ENCODE measurements at regions not wholly inside any gene's neighbourhood (a gene's known extent, or its start where the extent isn't known, plus 50 kb on each side); places are given as distances from the start of the nearest gene placed in this dataset.

DNA sequence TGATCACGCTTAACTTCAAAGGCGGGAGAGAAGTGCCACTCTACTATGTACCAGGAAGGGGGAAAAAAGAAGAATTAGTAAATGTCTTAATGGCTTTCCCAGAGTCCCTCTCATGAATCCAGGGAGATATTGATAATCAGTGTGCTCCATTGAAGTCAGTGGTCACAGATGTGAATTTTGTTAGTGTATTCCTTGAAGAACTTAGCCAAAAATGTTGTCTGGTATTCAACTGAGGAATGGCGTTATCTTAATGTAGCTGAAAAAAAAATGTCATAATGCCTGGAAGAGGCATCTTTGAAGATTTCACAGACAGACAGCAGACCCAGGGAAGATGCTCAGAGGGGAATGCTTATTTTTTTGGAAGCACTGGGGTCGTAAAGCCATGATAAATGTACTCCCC lies 250.4 kb downstream of the WDR11 start:
- no peaks in the 10 kb centered on the region for H3K9me2 ChIP-seq
- no peaks in the 10 kb centered on the region for H3K9me3 ChIP-seq
- ChIA-PET POLR2A (no interaction called here), CTCF (interaction anchor here (2.2 kb wide), 1 partner anchor 13 kb away, joined by 6 read pairs; no protein-coding TSS in a partner anchor)
- no peak overlapping the region for H3K4me2 ChIP-seq
- H3K27me3 ChIP-seq (ENCODE audit: insufficient read depth) = no peaks in the 10 kb centered on the region
- no peak for DNase-seq
- no peaks in the 10 kb centered on the region for H3F3A ChIP-seq (replicated peaks; ENCODE audit: insufficient read depth)
- H3K4me3 ChIP-seq (ENCODE audit: low read depth in 2 of 2, low read length in 1 of 2) = no peak overlapping the region
- TF ChIP-seq JUND (IDR thresholded peaks at IDR 0.05) = no peak
- no peak for TF ChIP-seq SIN3A (IDR thresholded peaks at IDR 0.05; ENCODE audit: borderline replicate concordance, low read depth, low read length)
- TF ChIP-seq GATA2 (CRISPR knock-in tag; IDR thresholded peaks at IDR 0.05) = no peak
- TF ChIP-seq RAD21 (IDR thresholded peaks at IDR 0.05; ENCODE audit: low read length) = no peak
- TF ChIP-seq, protein P1, sequence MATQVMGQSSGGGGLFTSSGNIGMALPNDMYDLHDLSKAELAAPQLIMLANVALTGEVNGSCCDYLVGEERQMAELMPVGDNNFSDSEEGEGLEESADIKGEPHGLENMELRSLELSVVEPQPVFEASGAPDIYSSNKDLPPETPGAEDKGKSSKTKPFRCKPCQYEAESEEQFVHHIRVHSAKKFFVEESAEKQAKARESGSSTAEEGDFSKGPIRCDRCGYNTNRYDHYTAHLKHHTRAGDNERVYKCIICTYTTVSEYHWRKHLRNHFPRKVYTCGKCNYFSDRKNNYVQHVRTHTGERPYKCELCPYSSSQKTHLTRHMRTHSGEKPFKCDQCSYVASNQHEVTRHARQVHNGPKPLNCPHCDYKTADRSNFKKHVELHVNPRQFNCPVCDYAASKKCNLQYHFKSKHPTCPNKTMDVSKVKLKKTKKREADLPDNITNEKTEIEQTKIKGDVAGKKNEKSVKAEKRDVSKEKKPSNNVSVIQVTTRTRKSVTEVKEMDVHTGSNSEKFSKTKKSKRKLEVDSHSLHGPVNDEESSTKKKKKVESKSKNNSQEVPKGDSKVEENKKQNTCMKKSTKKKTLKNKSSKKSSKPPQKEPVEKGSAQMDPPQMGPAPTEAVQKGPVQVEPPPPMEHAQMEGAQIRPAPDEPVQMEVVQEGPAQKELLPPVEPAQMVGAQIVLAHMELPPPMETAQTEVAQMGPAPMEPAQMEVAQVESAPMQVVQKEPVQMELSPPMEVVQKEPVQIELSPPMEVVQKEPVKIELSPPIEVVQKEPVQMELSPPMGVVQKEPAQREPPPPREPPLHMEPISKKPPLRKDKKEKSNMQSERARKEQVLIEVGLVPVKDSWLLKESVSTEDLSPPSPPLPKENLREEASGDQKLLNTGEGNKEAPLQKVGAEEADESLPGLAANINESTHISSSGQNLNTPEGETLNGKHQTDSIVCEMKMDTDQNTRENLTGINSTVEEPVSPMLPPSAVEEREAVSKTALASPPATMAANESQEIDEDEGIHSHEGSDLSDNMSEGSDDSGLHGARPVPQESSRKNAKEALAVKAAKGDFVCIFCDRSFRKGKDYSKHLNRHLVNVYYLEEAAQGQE (IDR thresholded peaks at IDR 0.05; ENCODE audit: low read depth, low read length) = no peak
- TF ChIP-seq EP300 (IDR thresholded peaks at IDR 0.05; ENCODE audit: borderline replicate concordance in 1 of 2, low read depth in 1 of 2, low read length in 1 of 2) = no peak
- TF ChIP-seq, protein P2, sequence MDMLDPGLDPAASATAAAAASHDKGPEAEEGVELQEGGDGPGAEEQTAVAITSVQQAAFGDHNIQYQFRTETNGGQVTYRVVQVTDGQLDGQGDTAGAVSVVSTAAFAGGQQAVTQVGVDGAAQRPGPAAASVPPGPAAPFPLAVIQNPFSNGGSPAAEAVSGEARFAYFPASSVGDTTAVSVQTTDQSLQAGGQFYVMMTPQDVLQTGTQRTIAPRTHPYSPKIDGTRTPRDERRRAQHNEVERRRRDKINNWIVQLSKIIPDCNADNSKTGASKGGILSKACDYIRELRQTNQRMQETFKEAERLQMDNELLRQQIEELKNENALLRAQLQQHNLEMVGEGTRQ (IDR thresholded peaks at IDR 0.05; ENCODE audit: borderline replicate concordance, low read depth, low read length) = no peak
- no peak for TF ChIP-seq SMC3 (IDR thresholded peaks at IDR 0.05; ENCODE audit: low read depth, low read length)
- TF ChIP-seq POLR2AphosphoS5 (IDR thresholded peaks at IDR 0.05; ENCODE audit: low read depth, low read length) = no peak
- no peak for TF ChIP-seq TCF12 (IDR thresholded peaks at IDR 0.05)
- no peak for TF ChIP-seq TAF1 (IDR thresholded peaks at IDR 0.05; ENCODE audit: borderline replicate concordance, low read depth, low read length)
- TF ChIP-seq NRF1 (IDR thresholded peaks at IDR 0.05; ENCODE audit: low read depth, low read length) = no peak
- TF ChIP-seq NFIC (IDR thresholded peaks at IDR 0.05; ENCODE audit: borderline replicate concordance) = no peak
- H3K79me2 ChIP-seq (ENCODE audit: insufficient read depth) = no peaks in the 10 kb centered on the region
- H3K36me3 ChIP-seq (replicated peaks in 1 of 2; ENCODE audit: control insufficient read depth in 1 of 2, insufficient read depth in 2 of 2, low read length in 1 of 2) = no peaks in the 10 kb centered on the region
- H3K27ac ChIP-seq (ENCODE audit: low read depth in 2 of 2, low read length in 1 of 2) = no peak overlapping the region
- no peak overlapping the region for H3K9ac ChIP-seq
- no peak overlapping the region for H2AFZ ChIP-seq (ENCODE audit: low read depth)
- WGBS (ENCODE audit: low lambda C conversion rate) = 34% methylated on average over 4 of the region's 4 CpGs
- no peaks in the 10 kb centered on the region for H3K4me1 ChIP-seq (ENCODE audit: control insufficient read depth in 1 of 2, insufficient read depth in 2 of 2, low read depth in 1 of 2, low read length in 1 of 2)
- no peaks in the 10 kb centered on the region for H4K20me1 ChIP-seq (ENCODE audit: insufficient read depth)

DNA sequence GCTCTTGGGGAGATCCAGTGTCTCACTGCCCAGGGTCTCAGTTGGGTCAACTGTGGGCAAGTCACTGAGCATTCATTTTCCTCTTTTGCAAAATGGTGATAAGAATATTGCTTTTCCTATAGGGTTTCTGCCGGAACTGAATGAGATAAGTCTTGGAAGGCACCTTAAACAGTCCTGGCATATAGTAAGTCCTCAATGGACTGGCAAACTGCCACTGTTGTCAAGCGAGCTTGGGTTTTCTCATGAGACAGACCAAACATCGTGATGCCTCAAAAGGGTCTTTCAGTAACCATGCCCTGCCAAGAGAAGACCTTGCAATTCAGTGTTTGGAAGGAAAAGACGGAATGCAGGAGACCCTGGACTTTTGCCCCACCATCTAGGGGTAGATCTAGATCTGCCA lies 251.5 kb downstream of the WDR11 start:
- Histone ChIP-seq H3K4me2 (no peak overlapping the region), H3K27ac (ENCODE audit: low read depth in 2 of 2, low read length in 1 of 2) (no peak overlapping the region), H3K4me1 (ENCODE audit: control insufficient read depth in 1 of 2, insufficient read depth in 2 of 2, low read depth in 1 of 2, low read length in 1 of 2) (no peaks in the 10 kb centered on the region), H3K36me3 (replicated peaks in 1 of 2; ENCODE audit: control insufficient read depth in 1 of 2, insufficient read depth in 2 of 2, low read length in 1 of 2) (no peaks in the 10 kb centered on the region), H3K27me3 (ENCODE audit: insufficient read depth) (no peaks in the 10 kb centered on the region), H2AFZ (ENCODE audit: low read depth) (no peak overlapping the region), H3K79me2 (ENCODE audit: insufficient read depth) (no peaks in the 10 kb centered on the region), H3K9me2 (no peaks in the 10 kb centered on the region), H3K9me3 (no peaks in the 10 kb centered on the region), H3K4me3 (ENCODE audit: low read depth in 2 of 2, low read length in 1 of 2) (no peak overlapping the region), H3F3A (replicated peaks; ENCODE audit: insufficient read depth) (no peaks in the 10 kb centered on the region), H3K9ac (no peak overlapping the region), H4K20me1 (ENCODE audit: insufficient read depth) (no peaks in the 10 kb centered on the region)
- WGBS (ENCODE audit: low lambda C conversion rate) = 7% methylated on average over 4 of the region's 4 CpGs
- POLR2A ChIA-PET = no interaction called here
- CTCF ChIA-PET = interaction anchor here (0.7 kb wide), 1 partner anchor 12 kb away, joined by 3 read pairs; no protein-coding TSS in a partner anchor
- DNase-seq = no peak
- TF ChIP-seq POLR2AphosphoS5 (IDR thresholded peaks at IDR 0.05; ENCODE audit: low read depth, low read length) (no peak), TEAD4 (IDR thresholded peaks at IDR 0.05; ENCODE audit: borderline replicate concordance, insufficient read depth) (no peak), FOXM1 (IDR thresholded peaks at IDR 0.05; ENCODE audit: low read depth) (no peak), RXRA (IDR thresholded peaks at IDR 0.05; ENCODE audit: borderline replicate concordance, low read depth) (no peak), NFIC (IDR thresholded peaks at IDR 0.05; ENCODE audit: borderline replicate concordance) (no peak), GATA2 (CRISPR knock-in tag; IDR thresholded peaks at IDR 0.05) (no peak), JUND (IDR thresholded peaks at IDR 0.05) (no peak)
- TF ChIP-seq, protein P3, sequence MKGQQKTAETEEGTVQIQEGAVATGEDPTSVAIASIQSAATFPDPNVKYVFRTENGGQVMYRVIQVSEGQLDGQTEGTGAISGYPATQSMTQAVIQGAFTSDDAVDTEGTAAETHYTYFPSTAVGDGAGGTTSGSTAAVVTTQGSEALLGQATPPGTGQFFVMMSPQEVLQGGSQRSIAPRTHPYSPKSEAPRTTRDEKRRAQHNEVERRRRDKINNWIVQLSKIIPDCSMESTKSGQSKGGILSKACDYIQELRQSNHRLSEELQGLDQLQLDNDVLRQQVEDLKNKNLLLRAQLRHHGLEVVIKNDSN (IDR thresholded peaks at IDR 0.05; ENCODE audit: borderline replicate concordance, low read depth) = no peak
- TF ChIP-seq, protein P4, sequence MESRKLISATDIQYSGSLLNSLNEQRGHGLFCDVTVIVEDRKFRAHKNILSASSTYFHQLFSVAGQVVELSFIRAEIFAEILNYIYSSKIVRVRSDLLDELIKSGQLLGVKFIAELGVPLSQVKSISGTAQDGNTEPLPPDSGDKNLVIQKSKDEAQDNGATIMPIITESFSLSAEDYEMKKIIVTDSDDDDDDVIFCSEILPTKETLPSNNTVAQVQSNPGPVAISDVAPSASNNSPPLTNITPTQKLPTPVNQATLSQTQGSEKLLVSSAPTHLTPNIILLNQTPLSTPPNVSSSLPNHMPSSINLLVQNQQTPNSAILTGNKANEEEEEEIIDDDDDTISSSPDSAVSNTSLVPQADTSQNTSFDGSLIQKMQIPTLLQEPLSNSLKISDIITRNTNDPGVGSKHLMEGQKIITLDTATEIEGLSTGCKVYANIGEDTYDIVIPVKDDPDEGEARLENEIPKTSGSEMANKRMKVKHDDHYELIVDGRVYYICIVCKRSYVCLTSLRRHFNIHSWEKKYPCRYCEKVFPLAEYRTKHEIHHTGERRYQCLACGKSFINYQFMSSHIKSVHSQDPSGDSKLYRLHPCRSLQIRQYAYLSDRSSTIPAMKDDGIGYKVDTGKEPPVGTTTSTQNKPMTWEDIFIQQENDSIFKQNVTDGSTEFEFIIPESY (IDR thresholded peaks at IDR 0.05; ENCODE audit: borderline replicate concordance, low read depth) = no peak
- TF ChIP-seq, protein P5, sequence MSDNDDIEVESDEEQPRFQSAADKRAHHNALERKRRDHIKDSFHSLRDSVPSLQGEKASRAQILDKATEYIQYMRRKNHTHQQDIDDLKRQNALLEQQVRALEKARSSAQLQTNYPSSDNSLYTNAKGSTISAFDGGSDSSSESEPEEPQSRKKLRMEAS (IDR thresholded peaks at IDR 0.05; ENCODE audit: low read depth) = no peak
- TF ChIP-seq, protein P6, sequence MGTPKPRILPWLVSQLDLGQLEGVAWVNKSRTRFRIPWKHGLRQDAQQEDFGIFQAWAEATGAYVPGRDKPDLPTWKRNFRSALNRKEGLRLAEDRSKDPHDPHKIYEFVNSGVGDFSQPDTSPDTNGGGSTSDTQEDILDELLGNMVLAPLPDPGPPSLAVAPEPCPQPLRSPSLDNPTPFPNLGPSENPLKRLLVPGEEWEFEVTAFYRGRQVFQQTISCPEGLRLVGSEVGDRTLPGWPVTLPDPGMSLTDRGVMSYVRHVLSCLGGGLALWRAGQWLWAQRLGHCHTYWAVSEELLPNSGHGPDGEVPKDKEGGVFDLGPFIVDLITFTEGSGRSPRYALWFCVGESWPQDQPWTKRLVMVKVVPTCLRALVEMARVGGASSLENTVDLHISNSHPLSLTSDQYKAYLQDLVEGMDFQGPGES (IDR thresholded peaks at IDR 0.05; ENCODE audit: low read depth, low read length) = no peak

Data from SK-N-SH (cell line).